Activated CD8-positive, alpha-beta T cell treated with anti-CD3 and anti-CD28 coated beads for 36 hours (primary cell): ENCODE measurements at regions not wholly inside any gene's neighbourhood (a gene's known extent, or its start where the extent isn't known, plus 50 kb on each side); places are given as distances from the start of the nearest gene placed in this dataset.

Experiments used
- ATAC-seq: fragments of 200-7000 bp; cut with Tn5 transposase; one replicate; pipeline ENCODE4 v1.10.0; 2021; ENCODE audit warnings: mild to moderate bottlenecking, moderate library complexity
- CTCF ChIA-PET: fragments of 350-600 bp; sonication (Branson Sonifier 250); formaldehyde crosslinking; loops from one replicate; lab custom pipeline; 2021; ENCODE audit warnings: antibody characterized with exemption; lab: Charles Lee
- POLR2A ChIA-PET: fragments of 350-600 bp; sonication (Branson Sonifier 250); formaldehyde crosslinking; loops from one replicate; lab custom pipeline; 2021; ENCODE audit warnings: antibody characterized with exemption; lab: Charles Lee
- DNase-seq: peaks from one replicate; pipeline ENCODE4 v3.0.0-alpha.2; 2020
- H3K27ac Mint-ChIP-seq: one replicate; pipeline ENCODE4 v1.8.0; 2021; ENCODE audit warnings: mild to moderate bottlenecking, mixed read lengths
- H3K27me3 Mint-ChIP-seq: one replicate; pipeline ENCODE4 v1.8.0; 2021; ENCODE audit warnings: mixed read lengths
- H3K36me3 Mint-ChIP-seq: one replicate; pipeline ENCODE4 v1.8.0; 2021; ENCODE audit warnings: low read depth, mixed read lengths
- H3K4me1 Mint-ChIP-seq: one replicate; pipeline ENCODE4 v1.8.0; 2021; ENCODE audit warnings: low read depth, mixed read lengths
- H3K4me3 Mint-ChIP-seq: one replicate; pipeline ENCODE4 v1.8.0; 2021; ENCODE audit warnings: mild to moderate bottlenecking, moderate library complexity, mixed read lengths
- H3K9me3 Mint-ChIP-seq: one replicate; pipeline ENCODE4 v1.8.0; 2021; ENCODE audit warnings: mixed read lengths
- intact Hi-C: fragments of 100-400 bp; cut with micrococcal nuclease; formaldehyde crosslinking; loops from one replicate; pipeline ENCODE4 v1.10.0; 2022
- TF ChIP-seq, protein P1 (sequence below): fragments of 200-600 bp; IDR thresholded peaks from one replicate; pipeline ENCODE4 v1.8.0; 2022; ENCODE audit warnings: antibody characterized with exemption, mild to moderate bottlenecking

DNA sequence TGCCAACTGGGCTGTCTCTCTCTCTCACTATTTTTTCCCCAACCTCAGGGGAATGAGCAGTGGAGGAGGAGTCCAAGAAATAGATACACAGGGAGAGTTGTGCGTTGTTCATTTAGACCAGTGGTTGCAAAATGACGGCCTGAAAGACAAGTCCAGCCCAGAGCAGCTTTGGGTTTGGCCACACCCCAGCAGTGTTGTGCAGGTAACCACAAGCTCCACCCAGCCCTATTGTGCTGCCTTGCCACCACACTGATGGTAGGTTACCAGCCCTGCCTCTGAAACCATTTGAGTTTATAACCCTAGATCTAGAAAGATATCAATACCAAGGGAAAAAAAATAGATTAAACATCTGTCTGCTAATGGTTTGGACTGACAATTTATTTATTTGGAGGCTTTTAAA lies 144.3 kb downstream of the CMPK2 start:
- H3K4me3 Mint-ChIP-seq, result no peak overlapping the region
- ATAC-seq (no peak), DNase-seq (no peak)
- H3K27ac Mint-ChIP-seq, result no peak overlapping the region
- TF ChIP-seq, protein P1, sequence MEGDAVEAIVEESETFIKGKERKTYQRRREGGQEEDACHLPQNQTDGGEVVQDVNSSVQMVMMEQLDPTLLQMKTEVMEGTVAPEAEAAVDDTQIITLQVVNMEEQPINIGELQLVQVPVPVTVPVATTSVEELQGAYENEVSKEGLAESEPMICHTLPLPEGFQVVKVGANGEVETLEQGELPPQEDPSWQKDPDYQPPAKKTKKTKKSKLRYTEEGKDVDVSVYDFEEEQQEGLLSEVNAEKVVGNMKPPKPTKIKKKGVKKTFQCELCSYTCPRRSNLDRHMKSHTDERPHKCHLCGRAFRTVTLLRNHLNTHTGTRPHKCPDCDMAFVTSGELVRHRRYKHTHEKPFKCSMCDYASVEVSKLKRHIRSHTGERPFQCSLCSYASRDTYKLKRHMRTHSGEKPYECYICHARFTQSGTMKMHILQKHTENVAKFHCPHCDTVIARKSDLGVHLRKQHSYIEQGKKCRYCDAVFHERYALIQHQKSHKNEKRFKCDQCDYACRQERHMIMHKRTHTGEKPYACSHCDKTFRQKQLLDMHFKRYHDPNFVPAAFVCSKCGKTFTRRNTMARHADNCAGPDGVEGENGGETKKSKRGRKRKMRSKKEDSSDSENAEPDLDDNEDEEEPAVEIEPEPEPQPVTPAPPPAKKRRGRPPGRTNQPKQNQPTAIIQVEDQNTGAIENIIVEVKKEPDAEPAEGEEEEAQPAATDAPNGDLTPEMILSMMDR, result no peak
- ChIA-PET POLR2A (no interaction called here), CTCF (no interaction called here)
- no peaks in the 10 kb centered on the region for H3K9me3 Mint-ChIP-seq
- peaks cover 3% of the 10 kb centered on the region for H3K27me3 Mint-ChIP-seq
- intact Hi-C loops, result no loop called here
- no peaks in the 10 kb centered on the region for H3K36me3 Mint-ChIP-seq
- H3K4me1 Mint-ChIP-seq, result no peaks in the 10 kb centered on the region

DNA sequence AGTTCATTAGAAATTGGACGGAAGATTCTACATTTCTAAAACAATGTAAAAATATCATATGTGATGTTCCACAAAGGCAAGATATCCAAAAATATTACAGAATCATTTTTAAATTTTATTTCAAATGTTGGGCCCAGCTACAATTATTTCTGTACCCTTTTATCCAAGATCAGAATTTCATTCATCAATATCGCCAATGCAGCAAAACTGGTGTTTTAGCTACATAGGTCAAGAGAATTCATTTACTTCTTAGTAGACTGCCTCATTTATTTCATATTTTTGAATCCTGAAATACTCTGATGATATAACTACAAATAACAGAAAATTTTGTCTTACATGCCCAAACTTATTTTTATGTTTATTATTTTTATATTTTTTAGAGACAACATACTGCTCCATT lies 143.1 kb downstream of the CMPK2 start:
- Mint-ChIP-seq H3K9me3 (no peaks in the 10 kb centered on the region), H3K27ac (no peak overlapping the region), H3K4me1 (no peaks in the 10 kb centered on the region), H3K36me3 (no peaks in the 10 kb centered on the region), H3K4me3 (no peak overlapping the region), H3K27me3 (peaks cover 3% of the 10 kb centered on the region)
- DNase-seq (no peak), ATAC-seq (no peak)
- TF ChIP-seq, protein P1, result no peak
- intact Hi-C loops, result no loop called here
- POLR2A ChIA-PET, result no interaction called here
- CTCF ChIA-PET, result no interaction called here

DNA sequence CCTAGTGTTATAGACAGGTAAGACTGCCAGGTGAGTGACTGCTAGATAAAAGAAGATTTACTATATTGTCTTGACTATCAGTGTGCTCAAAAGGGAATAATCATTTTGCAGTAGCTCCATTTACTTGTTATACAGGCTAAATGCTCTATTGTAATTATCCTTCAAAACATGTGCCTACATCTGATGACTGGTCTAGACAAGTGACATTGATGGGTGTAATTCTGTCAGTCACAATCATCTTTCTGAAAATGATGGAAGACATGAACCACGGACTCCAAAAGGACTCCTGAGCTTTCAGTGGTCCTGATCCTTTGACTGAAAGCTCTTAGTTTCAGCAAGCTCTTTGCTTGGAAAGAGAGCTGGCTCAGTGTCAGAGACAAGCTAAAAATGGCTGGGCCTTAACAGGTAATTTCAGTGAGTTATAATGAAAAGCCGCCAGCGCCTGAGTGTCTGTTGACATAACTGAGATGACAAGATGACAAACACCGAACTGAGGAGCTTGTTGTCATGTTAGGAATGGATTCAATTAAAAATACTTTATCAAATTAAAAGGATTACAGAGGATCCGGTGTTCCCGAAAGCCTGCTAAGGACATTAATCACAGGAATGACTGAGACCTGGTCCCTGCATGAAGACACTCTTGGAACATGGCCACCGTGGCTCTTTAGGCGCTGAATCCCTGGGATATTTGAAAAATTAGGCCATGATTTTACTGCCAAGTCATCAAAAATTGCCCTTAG lies 141.7 kb downstream of the CMPK2 start:
- DNase-seq (no peak), ATAC-seq (no peak)
- POLR2A ChIA-PET, result no interaction called here
- Mint-ChIP-seq H3K9me3 (no peaks in the 10 kb centered on the region), H3K36me3 (no peaks in the 10 kb centered on the region), H3K27ac (no peak overlapping the region), H3K4me1 (no peaks in the 10 kb centered on the region), H3K4me3 (no peak overlapping the region), H3K27me3 (peaks cover 2% of the 10 kb centered on the region)
- intact Hi-C loops, result no loop called here
- CTCF ChIA-PET, result no interaction called here
- TF ChIP-seq, protein P1, result no peak

DNA sequence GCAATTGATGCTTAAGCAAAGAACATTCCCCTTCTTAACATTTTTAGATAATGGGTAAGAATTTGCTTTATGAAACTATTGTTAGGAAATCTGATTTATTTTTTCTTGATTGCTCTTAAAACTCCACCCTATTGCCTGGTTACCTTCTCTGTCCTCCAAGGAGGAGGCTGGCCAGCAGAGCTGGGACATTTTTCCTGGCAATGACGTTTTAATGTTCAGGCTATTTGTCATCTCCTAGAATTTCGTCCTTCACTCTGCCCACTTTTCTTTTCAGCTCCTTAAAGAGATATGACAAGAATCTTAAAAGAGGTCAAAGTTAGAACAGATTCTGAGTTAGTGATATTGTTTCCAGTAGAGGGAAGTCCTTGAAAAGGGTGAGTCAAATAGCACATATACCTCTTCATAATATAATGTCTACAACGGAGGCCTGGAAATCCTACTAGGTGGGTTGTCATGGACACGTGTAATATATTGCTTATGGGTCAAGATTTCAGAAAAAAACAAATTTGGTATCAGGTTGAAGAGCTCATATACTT lies 141.0 kb downstream of the CMPK2 start:
- ChIA-PET CTCF (no interaction called here), POLR2A (no interaction called here)
- Mint-ChIP-seq H3K27me3 (peaks cover 2% of the 10 kb centered on the region), H3K4me3 (no peak overlapping the region), H3K36me3 (no peaks in the 10 kb centered on the region), H3K27ac (no peak overlapping the region), H3K4me1 (no peaks in the 10 kb centered on the region), H3K9me3 (no peaks in the 10 kb centered on the region)
- DNase-seq, result no peak
- intact Hi-C loops, result no loop called here
- TF ChIP-seq, protein P1, result no peak
- no peak for ATAC-seq

DNA sequence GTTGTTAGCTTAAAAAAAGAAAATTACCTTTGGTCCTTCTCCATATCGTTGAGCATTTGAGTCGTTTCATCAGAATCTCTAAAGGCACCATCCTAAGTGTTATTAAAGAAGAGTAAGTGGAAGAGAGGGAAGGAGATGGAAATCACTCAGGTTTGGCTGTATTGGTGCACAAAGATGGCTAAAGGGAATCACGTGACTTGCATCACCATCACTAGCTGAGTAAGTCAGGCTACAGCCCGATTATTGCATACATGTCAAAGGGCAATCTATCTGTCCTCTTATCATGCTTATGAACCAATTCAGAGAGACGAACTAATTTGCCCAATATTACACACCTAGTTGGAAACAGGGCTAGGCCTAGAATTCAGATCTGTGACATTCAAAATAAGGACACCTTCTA lies 137.6 kb downstream of the CMPK2 start:
- no peak for DNase-seq
- TF ChIP-seq, protein P1, result no peak
- Mint-ChIP-seq H3K27ac (no peak overlapping the region), H3K9me3 (no peaks in the 10 kb centered on the region), H3K4me1 (no peaks in the 10 kb centered on the region), H3K4me3 (no peak overlapping the region), H3K27me3 (peaks cover 4% of the 10 kb centered on the region), H3K36me3 (no peaks in the 10 kb centered on the region)
- POLR2A ChIA-PET, result no interaction called here
- CTCF ChIA-PET, result interaction anchor here (1.4 kb wide), 1 partner anchor 316 kb away, joined by 3 read pairs; no protein-coding TSS in a partner anchor
- no peak for ATAC-seq
- intact Hi-C loops, result no loop called here
